Endothelial cell (in vitro differentiated cells): ENCODE measurements at regions not wholly inside any gene's neighbourhood (a gene's known extent, or its start where the extent isn't known, plus 50 kb on each side); places are given as distances from the start of the nearest gene placed in this dataset.

Source experiments
- DNase-seq: peaks from one replicate; pipeline ENCODE4 v3.0.0; 2021; ENCODE audit warnings: low spot score
- H3K27ac Mint-ChIP-seq: one replicate; pipeline ENCODE4 v1.8.0; 2021; ENCODE audit warnings: mixed read lengths, inconsistent platforms; ENCODE audit not compliant: unreplicated experiment
- H3K27me3 Mint-ChIP-seq: one replicate; pipeline ENCODE4 v1.8.0; 2021; ENCODE audit warnings: mild to moderate bottlenecking, moderate library complexity, mixed read lengths, inconsistent platforms; ENCODE audit not compliant: unreplicated experiment
- H3K36me3 Mint-ChIP-seq: one replicate; pipeline ENCODE4 v1.8.0; 2021; ENCODE audit warnings: mild to moderate bottlenecking, low read depth, mixed read lengths, inconsistent platforms; ENCODE audit not compliant: unreplicated experiment
- H3K4me1 Mint-ChIP-seq: one replicate; pipeline ENCODE4 v1.8.0; 2021; ENCODE audit warnings: mild to moderate bottlenecking, mixed read lengths, inconsistent platforms; ENCODE audit not compliant: unreplicated experiment
- H3K4me3 Mint-ChIP-seq: one replicate; pipeline ENCODE4 v1.8.0; 2021; ENCODE audit warnings: mild to moderate bottlenecking, mixed read lengths, inconsistent platforms; ENCODE audit not compliant: unreplicated experiment
- H3K9me3 Mint-ChIP-seq: one replicate; pipeline ENCODE4 v1.8.0; 2021; ENCODE audit warnings: mixed read lengths, inconsistent platforms; ENCODE audit not compliant: unreplicated experiment
- CTCF ChIP-seq: fragments of 200-600 bp; sonication (generic); IDR thresholded peaks from one replicate; pipeline ENCODE4 v1.5.0; 2021; ENCODE audit warnings: antibody characterized with exemption; ENCODE audit not compliant: unreplicated experiment

GRCh38 chr2:209073151-209073550 is 350.7 kb upstream of the MAP2 start:
- Mint-ChIP-seq H3K4me3 (no peak overlapping the region), H3K4me1 (peaks cover 5% of the 10 kb centered on the region), H3K27ac (no peak overlapping the region), H3K36me3 (no peaks in the 10 kb centered on the region), H3K27me3 (no peaks in the 10 kb centered on the region), H3K9me3 (no peaks in the 10 kb centered on the region)
- TF ChIP-seq CTCF: no peak
- no peak for DNase-seq

- Mint-ChIP-seq H3K27ac (no peak overlapping the region), H3K4me1 (peaks cover 5% of the 10 kb centered on the region), H3K9me3 (no peaks in the 10 kb centered on the region), H3K4me3 (no peak overlapping the region), H3K36me3 (no peaks in the 10 kb centered on the region), H3K27me3 (no peaks in the 10 kb centered on the region)
- no peak for TF ChIP-seq CTCF
- no peak for DNase-seq
Observed at GRCh38 chr2:209074711-209075110, 349.1 kb upstream of the MAP2 start.

GRCh38 chr2:209076151-209076550 is 347.7 kb upstream of the MAP2 start:
- Mint-ChIP-seq H3K36me3 (no peaks in the 10 kb centered on the region), H3K9me3 (no peaks in the 10 kb centered on the region), H3K4me3 (no peak overlapping the region), H3K4me1 (peaks cover 5% of the 10 kb centered on the region), H3K27me3 (no peaks in the 10 kb centered on the region), H3K27ac (peak overlapping the region; percentile 76)
- no peak for TF ChIP-seq CTCF
- no peak for DNase-seq

GRCh38 chr2:209086761-209087160 is 337.1 kb upstream of the MAP2 start:
- no peak overlapping the region for H3K4me3 Mint-ChIP-seq
- no peaks in the 10 kb centered on the region for H3K4me1 Mint-ChIP-seq
- peaks cover 3% of the 10 kb centered on the region for H3K27me3 Mint-ChIP-seq
- no peaks in the 10 kb centered on the region for H3K36me3 Mint-ChIP-seq
- no peak overlapping the region for H3K27ac Mint-ChIP-seq
- TF ChIP-seq CTCF: no peak
- no peak for DNase-seq
- H3K9me3 Mint-ChIP-seq: no peaks in the 10 kb centered on the region

GRCh38 chr2:209091056-209091455 is 332.8 kb upstream of the MAP2 start:
- H3K36me3 Mint-ChIP-seq: no peaks in the 10 kb centered on the region
- no peaks in the 10 kb centered on the region for H3K9me3 Mint-ChIP-seq
- no peak overlapping the region for H3K27ac Mint-ChIP-seq
- TF ChIP-seq CTCF: no peak
- no peak for DNase-seq
- no peaks in the 10 kb centered on the region for H3K27me3 Mint-ChIP-seq
- H3K4me1 Mint-ChIP-seq: no peaks in the 10 kb centered on the region
- H3K4me3 Mint-ChIP-seq: no peak overlapping the region
